ENCODE measurements at regions not wholly inside any gene's neighbourhood (a gene's known extent, or its start where the extent isn't known, plus 50 kb on each side); places are given as distances from the start of the nearest gene placed in this dataset.
A peak's percentile ranks its signal among the peaks of the same experiment; 100 is the strongest.

DNA sequence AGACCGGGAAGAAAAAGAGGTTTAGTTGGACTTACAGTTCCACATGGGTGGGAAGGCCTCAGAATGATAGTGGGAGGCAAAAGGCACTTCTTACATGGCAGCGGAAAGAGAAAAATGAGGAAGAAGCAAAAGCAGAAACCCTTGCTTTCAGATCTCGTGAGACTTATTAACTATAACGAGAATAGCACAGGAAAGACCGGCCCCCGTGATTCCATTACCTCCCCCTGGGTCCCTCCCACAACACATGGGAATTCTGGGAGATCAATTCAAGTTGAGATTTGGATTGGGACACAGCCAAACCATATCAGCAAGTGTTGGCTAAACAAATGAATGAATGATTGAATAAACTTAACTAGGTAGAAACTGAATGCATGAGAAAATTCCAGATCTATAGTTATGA lies 85.3 kb upstream of the PARP11 start (continued):
- no peak for TF ChIP-seq EZH2 (IDR thresholded peaks at IDR 0.05; ENCODE audit: low read depth, unreplicated experiment)

DNA sequence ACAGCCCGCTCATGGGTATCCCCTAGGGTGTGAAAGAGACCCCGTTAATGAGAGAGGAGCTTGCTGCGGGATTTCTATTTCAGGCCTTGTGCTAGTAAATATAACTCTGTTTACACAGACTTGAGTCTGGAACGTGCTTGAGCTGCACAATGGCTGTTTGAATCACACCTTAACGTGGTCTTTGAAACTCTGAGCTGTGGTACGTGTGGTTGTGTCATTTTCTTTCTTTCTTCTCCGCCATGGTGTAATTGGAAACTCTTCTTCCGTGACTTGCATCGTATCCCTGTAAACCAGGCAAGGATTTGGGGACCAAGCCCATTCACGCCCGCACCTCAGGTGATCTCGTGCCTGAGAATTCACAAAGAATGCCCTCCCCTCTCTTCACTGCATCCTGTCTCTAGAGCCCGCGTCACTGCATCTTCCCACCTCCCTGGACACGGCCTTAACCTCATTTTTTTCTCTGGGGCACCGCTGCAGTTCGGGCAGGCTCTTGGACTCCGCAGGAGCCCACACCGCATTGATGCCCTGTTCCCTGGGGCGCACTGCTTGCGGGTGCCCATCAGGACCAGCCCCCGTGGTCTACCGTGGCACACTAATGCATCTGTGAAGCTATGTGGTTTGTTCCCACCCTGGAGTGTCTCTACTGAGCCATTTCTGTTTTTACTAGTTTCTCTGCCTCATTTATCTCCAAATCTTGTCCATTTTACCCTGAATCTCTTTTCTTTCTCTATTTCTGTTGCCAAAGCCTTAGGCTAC lies 78.4 kb upstream of the PARP11 start:
- H3K36me3 Mint-ChIP-seq (ENCODE audit: low read depth), result no peaks in the 10 kb centered on the region
- DNase-seq (ENCODE audit: low spot score), result peak; percentile 43
- Histone ChIP-seq H3K27me3 (ENCODE audit: insufficient read depth) (peaks cover 8% of the 10 kb centered on the region), H3K36me3 (ENCODE audit: insufficient read depth) (no peaks in the 10 kb centered on the region), H3F3A (replicated peaks; ENCODE audit: low read depth) (no peaks in the 10 kb centered on the region), H3K4me3 (no peak overlapping the region), H3K27ac (ENCODE audit: low read depth) (no peak overlapping the region), H3K4me2 (no peak overlapping the region), H2AFZ (peak overlapping the region; percentile 75), H3K4me1 (ENCODE audit: insufficient read depth) (0 out of 2 replicates have a peak, but pooled peaks cover 4% of the 10 kb centered on the region), H4K20me1 (replicated peaks; ENCODE audit: insufficient read depth) (no peaks in the 10 kb centered on the region), H3K9me2 (ENCODE audit: insufficient read depth) (peaks cover 4% of the 10 kb centered on the region; the same call in 1 of the 2 replicates), H3K79me2 (replicated peaks; ENCODE audit: insufficient read depth) (no peaks in the 10 kb centered on the region)
- H3K9me3 Mint-ChIP-seq, result 0 out of 3 replicates have a peak, but pooled peaks cover 2% of the 10 kb centered on the region
- H3K27me3 Mint-ChIP-seq (ENCODE audit: insufficient read depth, low read depth, poor library complexity), result peaks cover 6% of the 10 kb centered on the region
- ATAC-seq, result no peak; the same call in 2 of the 3 replicates
- H3K4me1 Mint-ChIP-seq, result peaks cover 12% of the 10 kb centered on the region; the same call in 2 of the 3 replicates
- TF ChIP-seq, protein P1, sequence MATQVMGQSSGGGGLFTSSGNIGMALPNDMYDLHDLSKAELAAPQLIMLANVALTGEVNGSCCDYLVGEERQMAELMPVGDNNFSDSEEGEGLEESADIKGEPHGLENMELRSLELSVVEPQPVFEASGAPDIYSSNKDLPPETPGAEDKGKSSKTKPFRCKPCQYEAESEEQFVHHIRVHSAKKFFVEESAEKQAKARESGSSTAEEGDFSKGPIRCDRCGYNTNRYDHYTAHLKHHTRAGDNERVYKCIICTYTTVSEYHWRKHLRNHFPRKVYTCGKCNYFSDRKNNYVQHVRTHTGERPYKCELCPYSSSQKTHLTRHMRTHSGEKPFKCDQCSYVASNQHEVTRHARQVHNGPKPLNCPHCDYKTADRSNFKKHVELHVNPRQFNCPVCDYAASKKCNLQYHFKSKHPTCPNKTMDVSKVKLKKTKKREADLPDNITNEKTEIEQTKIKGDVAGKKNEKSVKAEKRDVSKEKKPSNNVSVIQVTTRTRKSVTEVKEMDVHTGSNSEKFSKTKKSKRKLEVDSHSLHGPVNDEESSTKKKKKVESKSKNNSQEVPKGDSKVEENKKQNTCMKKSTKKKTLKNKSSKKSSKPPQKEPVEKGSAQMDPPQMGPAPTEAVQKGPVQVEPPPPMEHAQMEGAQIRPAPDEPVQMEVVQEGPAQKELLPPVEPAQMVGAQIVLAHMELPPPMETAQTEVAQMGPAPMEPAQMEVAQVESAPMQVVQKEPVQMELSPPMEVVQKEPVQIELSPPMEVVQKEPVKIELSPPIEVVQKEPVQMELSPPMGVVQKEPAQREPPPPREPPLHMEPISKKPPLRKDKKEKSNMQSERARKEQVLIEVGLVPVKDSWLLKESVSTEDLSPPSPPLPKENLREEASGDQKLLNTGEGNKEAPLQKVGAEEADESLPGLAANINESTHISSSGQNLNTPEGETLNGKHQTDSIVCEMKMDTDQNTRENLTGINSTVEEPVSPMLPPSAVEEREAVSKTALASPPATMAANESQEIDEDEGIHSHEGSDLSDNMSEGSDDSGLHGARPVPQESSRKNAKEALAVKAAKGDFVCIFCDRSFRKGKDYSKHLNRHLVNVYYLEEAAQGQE (IDR thresholded peaks at IDR 0.05; ENCODE audit: unreplicated experiment), result no peak
- TF ChIP-seq, protein P2, sequence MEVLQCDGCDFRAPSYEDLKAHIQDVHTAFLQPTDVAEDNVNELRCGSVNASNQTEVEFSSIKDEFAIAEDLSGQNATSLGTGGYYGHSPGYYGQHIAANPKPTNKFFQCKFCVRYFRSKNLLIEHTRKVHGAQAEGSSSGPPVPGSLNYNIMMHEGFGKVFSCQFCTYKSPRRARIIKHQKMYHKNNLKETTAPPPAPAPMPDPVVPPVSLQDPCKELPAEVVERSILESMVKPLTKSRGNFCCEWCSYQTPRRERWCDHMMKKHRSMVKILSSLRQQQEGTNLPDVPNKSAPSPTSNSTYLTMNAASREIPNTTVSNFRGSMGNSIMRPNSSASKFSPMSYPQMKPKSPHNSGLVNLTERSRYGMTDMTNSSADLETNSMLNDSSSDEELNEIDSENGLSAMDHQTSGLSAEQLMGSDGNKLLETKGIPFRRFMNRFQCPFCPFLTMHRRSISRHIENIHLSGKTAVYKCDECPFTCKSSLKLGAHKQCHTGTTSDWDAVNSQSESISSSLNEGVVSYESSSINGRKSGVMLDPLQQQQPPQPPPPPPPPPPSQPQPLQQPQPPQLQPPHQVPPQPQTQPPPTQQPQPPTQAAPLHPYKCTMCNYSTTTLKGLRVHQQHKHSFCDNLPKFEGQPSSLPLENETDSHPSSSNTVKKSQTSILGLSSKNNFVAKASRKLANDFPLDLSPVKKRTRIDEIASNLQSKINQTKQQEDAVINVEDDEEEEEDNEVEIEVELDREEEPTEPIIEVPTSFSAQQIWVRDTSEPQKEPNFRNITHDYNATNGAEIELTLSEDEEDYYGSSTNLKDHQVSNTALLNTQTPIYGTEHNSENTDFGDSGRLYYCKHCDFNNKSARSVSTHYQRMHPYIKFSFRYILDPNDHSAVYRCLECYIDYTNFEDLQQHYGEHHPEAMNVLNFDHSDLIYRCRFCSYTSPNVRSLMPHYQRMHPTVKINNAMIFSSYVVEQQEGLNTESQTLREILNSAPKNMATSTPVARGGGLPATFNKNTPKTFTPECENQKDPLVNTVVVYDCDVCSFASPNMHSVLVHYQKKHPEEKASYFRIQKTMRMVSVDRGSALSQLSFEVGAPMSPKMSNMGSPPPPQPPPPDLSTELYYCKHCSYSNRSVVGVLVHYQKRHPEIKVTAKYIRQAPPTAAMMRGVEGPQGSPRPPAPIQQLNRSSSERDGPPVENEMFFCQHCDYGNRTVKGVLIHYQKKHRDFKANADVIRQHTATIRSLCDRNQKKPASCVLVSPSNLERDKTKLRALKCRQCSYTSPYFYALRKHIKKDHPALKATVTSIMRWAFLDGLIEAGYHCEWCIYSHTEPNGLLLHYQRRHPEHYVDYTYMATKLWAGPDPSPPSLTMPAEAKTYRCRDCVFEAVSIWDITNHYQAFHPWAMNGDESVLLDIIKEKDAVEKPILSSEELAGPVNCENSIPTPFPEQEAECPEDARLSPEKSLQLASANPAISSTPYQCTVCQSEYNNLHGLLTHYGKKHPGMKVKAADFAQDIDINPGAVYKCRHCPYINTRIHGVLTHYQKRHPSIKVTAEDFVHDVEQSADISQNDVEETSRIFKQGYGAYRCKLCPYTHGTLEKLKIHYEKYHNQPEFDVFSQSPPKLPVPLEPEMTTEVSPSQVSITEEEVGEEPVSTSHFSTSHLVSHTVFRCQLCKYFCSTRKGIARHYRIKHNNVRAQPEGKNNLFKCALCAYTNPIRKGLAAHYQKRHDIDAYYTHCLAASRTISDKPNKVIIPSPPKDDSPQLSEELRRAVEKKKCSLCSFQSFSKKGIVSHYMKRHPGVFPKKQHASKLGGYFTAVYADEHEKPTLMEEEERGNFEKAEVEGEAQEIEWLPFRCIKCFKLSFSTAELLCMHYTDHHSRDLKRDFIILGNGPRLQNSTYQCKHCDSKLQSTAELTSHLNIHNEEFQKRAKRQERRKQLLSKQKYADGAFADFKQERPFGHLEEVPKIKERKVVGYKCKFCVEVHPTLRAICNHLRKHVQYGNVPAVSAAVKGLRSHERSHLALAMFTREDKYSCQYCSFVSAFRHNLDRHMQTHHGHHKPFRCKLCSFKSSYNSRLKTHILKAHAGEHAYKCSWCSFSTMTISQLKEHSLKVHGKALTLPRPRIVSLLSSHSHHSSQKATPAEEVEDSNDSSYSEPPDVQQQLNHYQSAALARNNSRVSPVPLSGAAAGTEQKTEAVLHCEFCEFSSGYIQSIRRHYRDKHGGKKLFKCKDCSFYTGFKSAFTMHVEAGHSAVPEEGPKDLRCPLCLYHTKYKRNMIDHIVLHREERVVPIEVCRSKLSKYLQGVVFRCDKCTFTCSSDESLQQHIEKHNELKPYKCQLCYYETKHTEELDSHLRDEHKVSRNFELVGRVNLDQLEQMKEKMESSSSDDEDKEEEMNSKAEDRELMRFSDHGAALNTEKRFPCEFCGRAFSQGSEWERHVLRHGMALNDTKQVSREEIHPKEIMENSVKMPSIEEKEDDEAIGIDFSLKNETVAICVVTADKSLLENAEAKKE (CRISPR knock-in tag; IDR thresholded peaks at IDR 0.05), result no peak
- TF ChIP-seq, protein P3, sequence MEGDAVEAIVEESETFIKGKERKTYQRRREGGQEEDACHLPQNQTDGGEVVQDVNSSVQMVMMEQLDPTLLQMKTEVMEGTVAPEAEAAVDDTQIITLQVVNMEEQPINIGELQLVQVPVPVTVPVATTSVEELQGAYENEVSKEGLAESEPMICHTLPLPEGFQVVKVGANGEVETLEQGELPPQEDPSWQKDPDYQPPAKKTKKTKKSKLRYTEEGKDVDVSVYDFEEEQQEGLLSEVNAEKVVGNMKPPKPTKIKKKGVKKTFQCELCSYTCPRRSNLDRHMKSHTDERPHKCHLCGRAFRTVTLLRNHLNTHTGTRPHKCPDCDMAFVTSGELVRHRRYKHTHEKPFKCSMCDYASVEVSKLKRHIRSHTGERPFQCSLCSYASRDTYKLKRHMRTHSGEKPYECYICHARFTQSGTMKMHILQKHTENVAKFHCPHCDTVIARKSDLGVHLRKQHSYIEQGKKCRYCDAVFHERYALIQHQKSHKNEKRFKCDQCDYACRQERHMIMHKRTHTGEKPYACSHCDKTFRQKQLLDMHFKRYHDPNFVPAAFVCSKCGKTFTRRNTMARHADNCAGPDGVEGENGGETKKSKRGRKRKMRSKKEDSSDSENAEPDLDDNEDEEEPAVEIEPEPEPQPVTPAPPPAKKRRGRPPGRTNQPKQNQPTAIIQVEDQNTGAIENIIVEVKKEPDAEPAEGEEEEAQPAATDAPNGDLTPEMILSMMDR (conservative IDR thresholded peaks at IDR 0.05; ENCODE audit: low read depth in 2 of 2), result no peak
- TF ChIP-seq EZH2phosphoT487 (IDR thresholded peaks at IDR 0.05; ENCODE audit: unreplicated experiment) (no peak), POLR2AphosphoS5 (IDR thresholded peaks at IDR 0.05; ENCODE audit: low read depth) (no peak)
- TF ChIP-seq, protein P4, sequence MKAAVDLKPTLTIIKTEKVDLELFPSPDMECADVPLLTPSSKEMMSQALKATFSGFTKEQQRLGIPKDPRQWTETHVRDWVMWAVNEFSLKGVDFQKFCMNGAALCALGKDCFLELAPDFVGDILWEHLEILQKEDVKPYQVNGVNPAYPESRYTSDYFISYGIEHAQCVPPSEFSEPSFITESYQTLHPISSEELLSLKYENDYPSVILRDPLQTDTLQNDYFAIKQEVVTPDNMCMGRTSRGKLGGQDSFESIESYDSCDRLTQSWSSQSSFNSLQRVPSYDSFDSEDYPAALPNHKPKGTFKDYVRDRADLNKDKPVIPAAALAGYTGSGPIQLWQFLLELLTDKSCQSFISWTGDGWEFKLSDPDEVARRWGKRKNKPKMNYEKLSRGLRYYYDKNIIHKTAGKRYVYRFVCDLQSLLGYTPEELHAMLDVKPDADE (IDR thresholded peaks at IDR 0.05), result no peak
- H3K27ac Mint-ChIP-seq, result no peak overlapping the region
- no peak overlapping the region for H3K4me3 Mint-ChIP-seq

All from GM23338 (cell line).